CD4-positive, alpha-beta T cell (primary cell): ENCODE measurements at regions not wholly inside any gene's neighbourhood (a gene's known extent, or its start where the extent isn't known, plus 50 kb on each side); places are given as distances from the start of the nearest gene placed in this dataset.

Experiments used
- ATAC-seq: fragments of 200-7000 bp; cut with Tn5 transposase; one replicate; pipeline ENCODE4 v1.10.0; 2022; ENCODE audit warnings: mild to moderate bottlenecking; ENCODE audit not compliant: poor library complexity
- CTCF ChIA-PET: fragments of 350-600 bp; sonication (Branson Sonifier 250); formaldehyde crosslinking; loops from one replicate; lab custom pipeline; 2021; ENCODE audit warnings: antibody characterized with exemption, inconsistent platforms; lab: Charles Lee
- POLR2A ChIA-PET: fragments of 350-600 bp; sonication (Branson Sonifier 250); formaldehyde crosslinking; loops from one replicate; lab custom pipeline; 2021; ENCODE audit warnings: antibody characterized with exemption, inconsistent platforms; lab: Charles Lee
- DNase-seq, 14 experiments: peaks; one replicate each; pipeline ENCODE4 v3.0.0-alpha.2; 2013 to 2020; ENCODE audit warnings: mixed read lengths in 2 of 14
- H3K27ac ChIP-seq, 2 donors: one replicate each; pipeline versions ENCODE4 v1.5.1 to v1.7.0; 2013; ENCODE audit warnings: low read length in 2 of 2, low read depth in 1 of 2, mild to moderate bottlenecking in 1 of 2
- H3K27me3 ChIP-seq, 2 experiments: 1 replicate in 1 of 2; 2 replicates in 1 of 2; pipeline versions ENCODE4 v1.6.1 to v1.7.0; 2013; ENCODE audit warnings: low read length in 2 of 2, control low read depth in 1 of 2, mild to moderate bottlenecking in 1 of 2, moderate library complexity in 1 of 2; ENCODE audit not compliant: insufficient read depth in 2 of 2, control insufficient read depth in 1 of 2
- H3K36me3 ChIP-seq: one replicate; pipeline ENCODE4 v1.6.1; 2013; ENCODE audit warnings: low read length, control low read depth; ENCODE audit not compliant: insufficient read depth
- H3K4me1 ChIP-seq: one replicate; pipeline ENCODE4 v1.6.1; 2013; ENCODE audit warnings: low read length, control low read depth; ENCODE audit not compliant: insufficient read depth
- H3K4me3 ChIP-seq: one replicate; pipeline ENCODE4 v1.5.1; 2013; ENCODE audit warnings: mild to moderate bottlenecking, low read length, moderate library complexity
- H3K9me3 ChIP-seq, 2 experiments: 1 replicate in 1 of 2; 2 replicates in 1 of 2; pipeline versions ENCODE4 v1.6.1 to v1.7.0; 2013; ENCODE audit warnings: low read length in 2 of 2, mild to moderate bottlenecking in 2 of 2, control low read depth in 1 of 2, moderate library complexity in 1 of 2; ENCODE audit not compliant: control insufficient read depth in 1 of 2, insufficient read depth in 1 of 2
- H3K27ac Mint-ChIP-seq: one replicate; pipeline ENCODE4 v1.8.0; 2020; ENCODE audit warnings: mixed read lengths
- H3K27me3 Mint-ChIP-seq: one replicate; pipeline ENCODE4 v1.8.0; 2021; ENCODE audit warnings: mixed read lengths
- H3K36me3 Mint-ChIP-seq: one replicate; pipeline ENCODE4 v1.8.0; 2021; ENCODE audit warnings: low read depth, mixed read lengths
- H3K4me1 Mint-ChIP-seq: one replicate; pipeline ENCODE4 v1.8.0; 2021; ENCODE audit warnings: low read depth, mixed read lengths
- H3K4me3 Mint-ChIP-seq: one replicate; pipeline ENCODE4 v1.8.0; 2020; ENCODE audit warnings: mild to moderate bottlenecking, mixed read lengths
- H3K9me3 Mint-ChIP-seq: one replicate; pipeline ENCODE4 v1.8.0; 2020; ENCODE audit warnings: mixed read lengths
- intact Hi-C, 2 experiments: fragments of 100-400 bp; cut with DNase I in 1 of 2; cut with micrococcal nuclease in 1 of 2; formaldehyde crosslinking; loops; one replicate each; pipeline versions ENCODE4 v1.15.1 to v1.9.0; 2023 to 2025; cut with DNase I, micrococcal nuclease
- TF ChIP-seq, protein P1 (sequence below): fragments of 200-600 bp; IDR thresholded peaks from one replicate; pipeline ENCODE4 v1.8.0; 2022; ENCODE audit warnings: antibody characterized with exemption, mild to moderate bottlenecking

DNA sequence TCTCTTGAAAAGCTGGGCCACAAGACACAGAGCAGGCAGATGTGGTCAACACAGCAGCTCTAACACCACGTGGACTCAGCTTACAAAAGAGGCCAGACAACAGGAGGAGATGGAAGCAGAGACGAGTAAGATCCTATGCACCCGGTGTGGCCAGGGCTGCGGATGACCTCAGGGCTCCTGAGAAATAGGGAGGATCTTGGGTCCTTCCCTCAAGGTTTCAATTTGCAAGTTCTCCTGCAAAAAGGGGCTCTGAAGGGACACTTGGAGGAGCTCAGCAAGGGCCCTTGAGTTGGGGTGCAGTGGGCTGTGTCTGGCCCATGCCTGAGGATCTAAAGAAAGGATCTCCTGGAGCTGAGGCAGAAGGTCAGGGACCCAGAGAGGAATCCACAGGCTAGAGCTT is 249.5 kb upstream of the IGF1R start:
- CTCF ChIA-PET: no interaction called here
- no peaks in the 10 kb centered on the region for H3K36me3 Mint-ChIP-seq
- TF ChIP-seq, protein P1, sequence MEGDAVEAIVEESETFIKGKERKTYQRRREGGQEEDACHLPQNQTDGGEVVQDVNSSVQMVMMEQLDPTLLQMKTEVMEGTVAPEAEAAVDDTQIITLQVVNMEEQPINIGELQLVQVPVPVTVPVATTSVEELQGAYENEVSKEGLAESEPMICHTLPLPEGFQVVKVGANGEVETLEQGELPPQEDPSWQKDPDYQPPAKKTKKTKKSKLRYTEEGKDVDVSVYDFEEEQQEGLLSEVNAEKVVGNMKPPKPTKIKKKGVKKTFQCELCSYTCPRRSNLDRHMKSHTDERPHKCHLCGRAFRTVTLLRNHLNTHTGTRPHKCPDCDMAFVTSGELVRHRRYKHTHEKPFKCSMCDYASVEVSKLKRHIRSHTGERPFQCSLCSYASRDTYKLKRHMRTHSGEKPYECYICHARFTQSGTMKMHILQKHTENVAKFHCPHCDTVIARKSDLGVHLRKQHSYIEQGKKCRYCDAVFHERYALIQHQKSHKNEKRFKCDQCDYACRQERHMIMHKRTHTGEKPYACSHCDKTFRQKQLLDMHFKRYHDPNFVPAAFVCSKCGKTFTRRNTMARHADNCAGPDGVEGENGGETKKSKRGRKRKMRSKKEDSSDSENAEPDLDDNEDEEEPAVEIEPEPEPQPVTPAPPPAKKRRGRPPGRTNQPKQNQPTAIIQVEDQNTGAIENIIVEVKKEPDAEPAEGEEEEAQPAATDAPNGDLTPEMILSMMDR: no peak
- H3K4me1 Mint-ChIP-seq: no peaks in the 10 kb centered on the region
- Histone ChIP-seq H3K4me1 (no peaks in the 10 kb centered on the region), H3K36me3 (no peaks in the 10 kb centered on the region), H3K9me3 (no peaks in the 10 kb centered on the region), H3K27me3 (peaks cover 0 to 6% of the 10 kb centered on the region in 2 experiments), H3K4me3 (no peak overlapping the region), H3K27ac (no peak overlapping the region)
- ATAC-seq: no peak
- DNase-seq: no peak
- H3K27ac Mint-ChIP-seq: no peak overlapping the region
- intact Hi-C loops: no loop called here
- peaks cover 19% of the 10 kb centered on the region for H3K27me3 Mint-ChIP-seq
- no peak overlapping the region for H3K4me3 Mint-ChIP-seq
- H3K9me3 Mint-ChIP-seq: no peaks in the 10 kb centered on the region
- POLR2A ChIA-PET: no interaction called here

DNA sequence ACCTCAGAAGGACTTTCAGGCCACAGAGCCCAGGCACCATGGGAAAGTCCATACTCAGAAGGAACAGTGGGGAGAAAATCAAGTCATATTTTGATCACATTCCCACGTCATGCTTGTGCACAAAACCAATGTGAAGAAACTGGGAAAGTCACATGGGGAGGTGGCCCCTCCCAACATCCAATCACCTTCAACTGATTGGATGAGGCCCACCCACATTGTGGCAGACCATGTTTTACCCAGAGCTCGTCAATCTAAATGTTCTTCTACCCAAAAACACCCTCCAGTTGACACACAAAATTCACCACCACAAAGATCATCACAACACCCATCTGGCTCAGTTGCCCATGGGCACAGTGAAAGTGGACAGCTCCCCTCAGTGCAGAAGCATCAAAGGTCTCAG is 248.2 kb upstream of the IGF1R start:
- H3K27me3 Mint-ChIP-seq: peaks cover 23% of the 10 kb centered on the region
- no peak overlapping the region for H3K27ac Mint-ChIP-seq
- intact Hi-C loops: no loop called here
- no peaks in the 10 kb centered on the region for H3K36me3 ChIP-seq
- no peak for ATAC-seq
- TF ChIP-seq, protein P1: no peak
- H3K9me3 ChIP-seq: peaks cover 0 to 3% of the 10 kb centered on the region in 2 experiments
- no peak for DNase-seq
- no peaks in the 10 kb centered on the region for H3K4me1 Mint-ChIP-seq
- H3K36me3 Mint-ChIP-seq: no peaks in the 10 kb centered on the region
- peaks cover 0 to 6% of the 10 kb centered on the region in 2 experiments for H3K27me3 ChIP-seq
- no peaks in the 10 kb centered on the region for H3K4me1 ChIP-seq
- ChIA-PET CTCF (no interaction called here), POLR2A (no interaction called here)
- no peak overlapping the region for H3K27ac ChIP-seq
- H3K9me3 Mint-ChIP-seq: no peaks in the 10 kb centered on the region
- H3K4me3 ChIP-seq: no peak overlapping the region
- H3K4me3 Mint-ChIP-seq: no peak overlapping the region

DNA sequence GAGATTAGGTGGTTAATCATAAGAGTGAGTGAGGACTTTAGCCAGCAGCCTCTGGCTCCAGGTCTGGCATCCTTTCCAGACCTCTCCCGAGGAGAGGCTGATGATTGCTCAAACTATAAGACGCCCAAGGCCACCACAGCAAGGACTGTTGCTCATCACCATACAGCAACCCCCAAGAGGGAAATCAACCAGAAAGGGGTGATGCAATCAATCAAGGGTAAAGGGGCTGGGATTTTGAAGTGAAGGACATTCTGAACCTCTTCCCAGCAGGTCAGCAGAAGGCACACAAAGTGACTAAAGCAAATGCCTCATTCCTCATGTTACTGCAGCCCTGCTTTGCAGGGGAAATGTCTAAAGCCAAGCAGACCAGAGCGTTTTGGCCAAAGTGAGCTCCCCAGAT is 247.3 kb upstream of the IGF1R start:
- Histone ChIP-seq H3K27ac (no peak overlapping the region), H3K4me1 (no peaks in the 10 kb centered on the region), H3K9me3 (peaks cover 0 to 3% of the 10 kb centered on the region in 2 experiments), H3K27me3 (peaks cover 0 to 6% of the 10 kb centered on the region in 2 experiments), H3K4me3 (no peak overlapping the region), H3K36me3 (no peaks in the 10 kb centered on the region)
- Mint-ChIP-seq H3K27me3 (peaks cover 25% of the 10 kb centered on the region), H3K9me3 (no peaks in the 10 kb centered on the region), H3K27ac (no peak overlapping the region), H3K4me1 (no peaks in the 10 kb centered on the region), H3K4me3 (no peak overlapping the region), H3K36me3 (no peaks in the 10 kb centered on the region)
- DNase-seq: no peak
- POLR2A ChIA-PET: no interaction called here
- intact Hi-C loops: no loop called here
- TF ChIP-seq, protein P1: no peak
- no peak for ATAC-seq
- CTCF ChIA-PET: no interaction called here
